CD4-positive, alpha-beta T cell treated with Interleukin-10 for 1 hour (primary cell): ENCODE measurements at regions not wholly inside any gene's neighbourhood (a gene's known extent, or its start where the extent isn't known, plus 50 kb on each side); places are given as distances from the start of the nearest gene placed in this dataset.

ENCODE experiments used
- DNase-seq: peaks from one replicate; pipeline ENCODE4 v3.0.0-alpha.2; 2020

- no peak for DNase-seq
Observed at GRCh38 chr4:63458010-63458409, 951.2 kb downstream of the TECRL start.

- DNase-seq: no peak
Observed at GRCh38 chr4:63440236-63440635, 969.0 kb downstream of the TECRL start.

- no peak for DNase-seq
Observed at GRCh38 chr4:63430105-63430504, 979.1 kb downstream of the TECRL start.

GRCh38 chr4:63396269-63396668 lies 1013.0 kb downstream of the TECRL start:
- no peak for DNase-seq

GRCh38 chr4:63393544-63393943 lies 1015.7 kb downstream of the TECRL start:
- DNase-seq: no peak

GRCh38 chr4:63379750-63380522 lies 1029.3 kb downstream of the TECRL start:
- DNase-seq: no peak

DNA sequence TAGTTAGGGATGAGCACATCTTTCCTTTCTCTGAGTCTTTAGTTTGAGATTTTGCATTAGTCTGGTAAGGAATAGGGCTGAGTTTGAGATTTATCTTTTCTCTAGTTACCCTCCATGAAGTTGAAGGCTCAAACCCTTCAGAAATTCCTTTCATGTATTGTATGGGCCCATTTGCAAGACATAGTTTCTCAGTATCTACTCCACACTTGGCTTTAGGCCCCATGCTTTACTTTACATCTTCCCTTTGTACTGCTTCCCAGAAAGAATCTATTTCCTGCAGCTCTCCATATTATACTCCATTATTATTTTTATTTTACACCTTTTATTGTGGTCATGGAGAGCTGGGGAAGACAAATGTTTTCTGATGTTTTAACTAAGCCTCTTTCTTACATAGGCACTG lies 1038.2 kb downstream of the TECRL start:
- DNase-seq: no peak

- DNase-seq: no peak
Observed at GRCh38 chr4:63361628-63362027, 1047.6 kb downstream of the TECRL start.

- no peak for DNase-seq
Observed at GRCh38 chr4:63361066-63361465, 1048.2 kb downstream of the TECRL start.

DNA sequence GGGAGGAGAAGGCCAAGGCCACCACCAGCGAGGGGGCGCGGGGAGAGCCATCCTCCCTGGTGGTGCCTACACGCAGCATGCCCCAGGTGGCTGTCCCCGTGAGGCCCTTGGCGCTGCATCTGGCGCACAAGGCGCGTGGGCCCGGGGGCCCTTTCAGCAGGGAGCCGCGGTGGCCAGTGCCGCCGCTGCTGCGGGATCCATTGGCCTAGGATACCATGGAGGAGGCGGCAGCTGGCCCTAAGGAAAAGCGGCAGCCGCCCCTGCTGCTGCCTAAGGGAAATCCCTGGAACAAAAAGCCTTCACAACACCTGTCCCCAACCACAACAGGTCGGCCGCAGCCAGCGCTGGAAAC lies 1059.6 kb downstream of the TECRL start:
- no peak for DNase-seq

- DNase-seq: no peak
Observed at GRCh38 chr4:63348735-63349673, 1060.2 kb downstream of the TECRL start.

GRCh38 chr4:63325140-63325539 lies 1084.1 kb downstream of the TECRL start:
- DNase-seq: no peak

DNA sequence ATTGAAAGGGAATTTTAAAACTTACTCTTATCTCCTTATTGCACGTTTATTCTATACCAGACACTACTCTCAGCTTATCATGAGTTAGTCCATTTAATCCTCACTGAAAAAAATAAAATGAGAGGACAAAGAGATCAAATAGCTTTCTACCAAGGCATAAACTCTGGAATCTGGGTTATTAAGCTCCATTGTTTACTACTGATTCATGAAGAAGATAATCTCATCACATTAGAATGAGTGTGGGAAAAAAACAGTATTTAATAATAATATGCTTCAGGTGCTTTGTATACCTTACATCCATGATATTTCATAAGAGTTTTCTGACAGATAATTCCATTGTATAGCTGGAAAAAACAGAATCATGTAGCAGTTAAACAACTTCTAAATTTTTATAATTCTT lies 1092.6 kb downstream of the TECRL start:
- DNase-seq: no peak

- DNase-seq: no peak
Observed at GRCh38 chr4:63315651-63316050, 1093.6 kb downstream of the TECRL start.

DNA sequence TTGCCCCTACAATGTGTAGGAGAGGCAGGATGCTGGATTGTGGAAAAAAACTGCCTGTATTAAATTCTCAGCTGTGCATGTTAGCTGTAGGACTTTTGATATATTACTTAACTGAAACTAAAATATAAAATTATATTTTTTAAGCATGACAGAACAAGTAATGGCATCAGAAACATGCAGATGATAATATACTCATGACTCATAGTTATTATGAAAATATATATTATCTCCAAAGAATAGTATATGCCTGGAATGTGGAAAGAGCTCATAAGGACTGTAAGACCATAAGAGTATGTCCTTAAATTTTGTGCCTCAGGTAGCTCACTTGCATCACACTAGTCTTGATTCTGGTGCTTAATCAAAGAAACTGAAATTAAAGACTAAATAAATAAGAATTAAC lies 1100.6 kb downstream of the TECRL start:
- no peak for DNase-seq

DNA sequence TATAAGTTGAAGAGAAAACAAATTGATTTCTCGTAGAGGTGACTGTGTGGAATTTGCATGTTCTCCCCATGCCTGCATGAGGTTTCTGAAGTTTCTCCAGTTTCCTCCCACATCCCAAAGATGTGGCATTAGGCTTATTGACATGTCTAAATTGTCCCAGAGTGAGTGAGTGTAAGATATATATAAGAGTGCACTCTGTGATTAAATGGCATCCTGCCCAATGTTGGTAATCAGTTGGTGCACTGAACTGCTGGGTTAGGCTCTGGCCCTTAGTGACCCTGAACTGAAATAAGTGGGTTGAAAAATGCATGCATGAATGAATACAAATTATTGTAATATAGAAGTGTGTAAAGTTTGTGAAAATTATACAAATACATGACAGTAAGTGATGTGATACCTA lies 1106.5 kb downstream of the TECRL start:
- no peak for DNase-seq

DNA sequence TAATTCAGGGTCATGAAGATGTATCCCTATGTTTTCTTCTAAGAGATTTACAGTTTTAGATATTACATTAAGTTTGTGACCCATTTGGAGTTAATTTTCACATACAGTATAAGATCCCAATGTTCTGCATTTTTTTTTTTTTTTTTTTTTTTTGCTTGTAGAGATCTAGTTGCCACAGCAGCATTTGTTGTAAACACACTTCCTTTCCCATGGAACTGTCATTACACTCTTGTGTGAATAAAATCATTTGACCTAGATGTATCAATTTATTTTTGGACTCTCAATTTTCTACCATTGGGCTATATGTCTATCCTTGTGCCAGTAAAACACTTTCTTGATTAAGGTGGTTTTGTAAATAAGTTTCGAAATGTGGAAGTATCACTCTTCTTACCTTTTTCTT lies 1107.2 kb downstream of the TECRL start:
- no peak for DNase-seq

GRCh38 chr4:63296773-63297172 lies 1112.5 kb downstream of the TECRL start:
- DNase-seq: no peak

GRCh38 chr4:63275491-63275890 lies 1133.8 kb downstream of the TECRL start:
- DNase-seq: no peak

GRCh38 chr4:63269156-63269555 lies 1140.1 kb downstream of the TECRL start:
- DNase-seq: no peak

- no peak for DNase-seq
Observed at GRCh38 chr4:63233671-63234070, 1175.6 kb downstream of the TECRL start.

DNA sequence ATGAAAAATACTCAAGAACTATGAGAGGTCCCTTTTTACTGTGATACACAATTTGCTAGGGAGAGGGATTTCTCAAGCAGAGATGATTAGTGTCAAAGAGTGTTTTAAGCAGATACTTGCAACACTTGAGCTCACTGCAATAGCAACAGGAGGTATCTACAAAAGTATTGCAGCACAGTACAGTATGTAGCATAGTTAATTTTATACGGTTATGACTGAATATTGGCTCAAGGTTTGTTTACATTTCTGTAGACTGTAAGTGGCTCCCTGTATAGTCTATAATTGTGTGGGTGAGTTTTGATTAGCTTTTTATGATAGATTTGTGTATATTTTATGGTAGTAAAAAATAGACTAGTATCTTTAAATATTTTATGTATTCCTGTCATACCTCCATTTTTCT lies 1177.2 kb downstream of the TECRL start:
- no peak for DNase-seq

DNA sequence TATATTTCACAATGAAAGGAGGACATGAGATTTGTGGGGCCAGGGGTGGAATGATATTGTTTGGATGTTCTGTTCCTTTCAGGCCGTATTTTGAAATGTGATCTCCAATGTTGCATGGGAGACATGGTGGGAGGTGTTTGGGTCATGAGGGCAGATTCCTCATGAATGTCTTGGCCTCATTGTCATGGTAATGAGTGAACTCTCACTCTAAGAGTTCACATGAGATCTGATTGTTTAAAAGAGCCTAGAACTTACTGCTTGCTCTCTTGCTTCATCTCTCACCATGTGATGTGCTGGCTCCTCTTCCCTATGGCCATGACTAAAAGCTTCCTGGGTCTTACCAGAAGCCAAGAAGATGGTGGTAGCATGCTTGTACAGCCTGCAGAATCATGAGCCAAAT lies 1183.0 kb downstream of the TECRL start:
- DNase-seq: no peak

DNA sequence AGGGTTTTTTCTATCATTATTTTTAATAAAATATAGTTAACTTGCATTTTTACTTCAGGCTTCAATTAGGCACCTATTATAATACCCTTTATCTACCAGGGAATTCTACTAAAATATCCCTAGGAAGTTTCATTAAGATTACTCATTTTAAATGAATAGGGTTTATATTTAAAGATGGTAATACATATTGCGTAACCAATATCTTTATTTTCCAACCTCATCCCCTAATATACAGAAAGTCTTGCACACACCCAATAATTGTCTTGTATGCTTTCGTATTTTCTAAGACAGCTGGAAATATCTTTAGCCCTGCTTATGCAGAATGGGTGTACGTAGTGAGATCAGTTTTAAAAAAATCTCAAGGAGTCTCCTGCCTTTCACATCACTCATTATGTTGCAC lies 1186.8 kb downstream of the TECRL start:
- no peak for DNase-seq
